ENCODE measurements at regions not wholly inside any gene's neighbourhood (a gene's known extent, or its start where the extent isn't known, plus 50 kb on each side); places are given as distances from the start of the nearest gene placed in this dataset.
"Not testable (repeated sequence)": the region's sequence is repeated elsewhere in the genome, so short reads cannot be mapped to it uniquely, and the experiment has no call there.

DNA sequence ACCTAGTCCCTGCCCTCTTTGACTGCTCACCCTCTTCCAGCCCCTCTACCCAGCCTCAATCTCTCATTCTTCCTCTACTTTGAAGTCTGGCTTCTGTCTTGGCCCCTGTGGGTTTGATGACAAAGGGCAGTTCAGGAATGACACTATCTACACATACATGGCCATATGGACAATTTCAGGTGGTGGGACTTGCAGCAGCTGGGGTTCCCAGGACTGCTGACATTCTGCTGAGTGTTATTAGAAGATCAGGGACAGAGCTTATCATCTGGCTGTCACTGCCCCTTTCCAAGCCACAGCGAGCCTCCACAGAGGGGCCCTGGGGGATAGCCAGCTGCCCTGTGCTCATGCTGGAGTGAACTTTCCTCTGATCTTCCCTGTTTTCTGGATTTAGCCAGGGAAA lies 97.4 kb upstream of the IPO9 start:
- Histone ChIP-seq H3K4me2 (ENCODE audit: low read length, poor library complexity, severe bottlenecking) (no peak overlapping the region), H3K18ac (ENCODE audit: low read depth in 1 of 2, low read length in 2 of 2) (peak overlapping the region; percentile 47 to 90)
- DNase-seq, result peak; percentile 75

DNA sequence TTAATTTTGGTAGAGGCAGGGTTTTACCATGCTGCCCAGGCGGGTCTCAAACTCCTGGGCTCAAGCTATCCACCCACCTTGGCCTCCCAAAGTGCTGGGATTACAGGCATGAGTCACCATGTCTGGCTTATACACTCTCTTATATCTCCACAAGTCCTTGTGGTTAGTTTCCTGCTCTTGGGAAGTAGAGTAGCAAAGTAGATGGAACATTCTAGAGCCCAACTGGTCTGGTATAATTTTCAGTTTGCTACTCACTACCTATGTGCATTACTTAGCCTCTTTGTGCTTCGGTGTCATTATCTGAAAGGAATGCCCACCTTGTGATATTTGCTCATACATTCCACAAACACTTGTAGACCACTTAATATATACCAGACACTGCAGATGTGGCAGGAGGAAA lies 96.6 kb upstream of the IPO9 start:
- no peak overlapping the region for H2AFZ ChIP-seq (ENCODE audit: low read depth, low read length)
- no peak overlapping the region for H3K27ac ChIP-seq (ENCODE audit: low read length, poor library complexity, severe bottlenecking)
- H3K4me1 ChIP-seq (ENCODE audit: control insufficient read depth, insufficient read depth, low read depth, low read length), result peaks cover 23% of the 10 kb centered on the region
- no peak overlapping the region for H3K4ac ChIP-seq (ENCODE audit: low read depth in 1 of 2, low read length in 2 of 2)
- H3K18ac ChIP-seq (ENCODE audit: low read depth in 1 of 2, low read length in 2 of 2), result no peak overlapping the region
- 100% methylated on average over 1 of the region's 2 CpGs for WGBS
- H3K23ac ChIP-seq (ENCODE audit: low read length in 2 of 2), result no peak overlapping the region
- H4K91ac ChIP-seq (ENCODE audit: low read length), result no peak overlapping the region
- H2BK5ac ChIP-seq (ENCODE audit: low read depth, low read length, poor library complexity, severe bottlenecking), result no peak overlapping the region
- no peak overlapping the region for H3K4me2 ChIP-seq (ENCODE audit: low read length, poor library complexity, severe bottlenecking)
- H3K4me3 ChIP-seq (ENCODE audit: insufficient read depth in 1 of 2, low read depth in 1 of 2, low read length in 2 of 2), result no peak overlapping the region
- no peak overlapping the region for H2BK120ac ChIP-seq (ENCODE audit: low read depth, low read length)
- peaks cover 2 to 46% of the 10 kb centered on the region in 2 experiments for H3K36me3 ChIP-seq (ENCODE audit: control insufficient read depth in 1 of 2, insufficient read depth in 2 of 2, low read depth in 1 of 2, low read length in 2 of 2)
- DNase-seq, result peak; percentile 78
- H3K79me1 ChIP-seq (replicated peaks; ENCODE audit: low read length, poor library complexity, severe bottlenecking), result peaks cover 41% of the 10 kb centered on the region
- H2BK15ac ChIP-seq (ENCODE audit: low read depth, poor library complexity, severe bottlenecking), result no peak overlapping the region
- no peaks in the 10 kb centered on the region for H3K27me3 ChIP-seq (ENCODE audit: control insufficient read depth in 1 of 2, insufficient read depth in 1 of 2, low read length in 2 of 2)
- H3K9me3 ChIP-seq (ENCODE audit: control insufficient read depth, low read length), result no peaks in the 10 kb centered on the region
- H4K8ac ChIP-seq (ENCODE audit: low read length), result no peak overlapping the region
- H2AK5ac ChIP-seq (ENCODE audit: low read length, severe bottlenecking), result no peak overlapping the region
- H2BK12ac ChIP-seq (ENCODE audit: low read length in 2 of 2), result no peak overlapping the region
- H3K9ac ChIP-seq (ENCODE audit: low read length), result no peak overlapping the region
- no peak overlapping the region for H3K14ac ChIP-seq (ENCODE audit: low read length in 2 of 2)

More for the DNA sequence above, 97.4 kb upstream of the IPO9 start:
- Histone ChIP-seq H3K4me1 (ENCODE audit: control insufficient read depth, insufficient read depth, low read depth, low read length) (peaks cover 19% of the 10 kb centered on the region), H3K14ac (ENCODE audit: low read length in 2 of 2) (no peak overlapping the region), H4K8ac (ENCODE audit: low read length) (peak overlapping the region; percentile 39), H3K27me3 (ENCODE audit: control insufficient read depth in 1 of 2, insufficient read depth in 1 of 2, low read length in 2 of 2) (no peaks in the 10 kb centered on the region), H3K23ac (ENCODE audit: low read length in 2 of 2) (peak overlapping the region in 1 of 2 experiments; percentile 6), H3K9ac (ENCODE audit: low read length) (no peak overlapping the region), H4K91ac (ENCODE audit: low read length) (no peak overlapping the region), H2AFZ (ENCODE audit: low read depth, low read length) (no peak overlapping the region), H3K4ac (ENCODE audit: low read depth in 1 of 2, low read length in 2 of 2) (peak overlapping the region; percentile 48 to 56), H2BK15ac (ENCODE audit: low read depth, poor library complexity, severe bottlenecking) (no peak overlapping the region), H3K36me3 (ENCODE audit: control insufficient read depth in 1 of 2, insufficient read depth in 2 of 2, low read depth in 1 of 2, low read length in 2 of 2) (peaks cover 3 to 45% of the 10 kb centered on the region in 2 experiments), H2BK120ac (ENCODE audit: low read depth, low read length) (peak overlapping the region; percentile 45), H3K4me3 (ENCODE audit: insufficient read depth in 1 of 2, low read depth in 1 of 2, low read length in 2 of 2) (no peak overlapping the region), H2AK5ac (ENCODE audit: low read length, severe bottlenecking) (no peak overlapping the region), H3K27ac (ENCODE audit: low read length, poor library complexity, severe bottlenecking) (no peak overlapping the region), H3K79me1 (replicated peaks; ENCODE audit: low read length, poor library complexity, severe bottlenecking) (peaks cover 36% of the 10 kb centered on the region), H2BK5ac (ENCODE audit: low read depth, low read length, poor library complexity, severe bottlenecking) (no peak overlapping the region), H2BK12ac (ENCODE audit: low read length in 2 of 2) (peak overlapping the region; percentile 0 to 11), H3K9me3 (ENCODE audit: control insufficient read depth, low read length) (no peaks in the 10 kb centered on the region)
- 42% methylated on average over 1 of the region's 1 CpG for WGBS

DNA sequence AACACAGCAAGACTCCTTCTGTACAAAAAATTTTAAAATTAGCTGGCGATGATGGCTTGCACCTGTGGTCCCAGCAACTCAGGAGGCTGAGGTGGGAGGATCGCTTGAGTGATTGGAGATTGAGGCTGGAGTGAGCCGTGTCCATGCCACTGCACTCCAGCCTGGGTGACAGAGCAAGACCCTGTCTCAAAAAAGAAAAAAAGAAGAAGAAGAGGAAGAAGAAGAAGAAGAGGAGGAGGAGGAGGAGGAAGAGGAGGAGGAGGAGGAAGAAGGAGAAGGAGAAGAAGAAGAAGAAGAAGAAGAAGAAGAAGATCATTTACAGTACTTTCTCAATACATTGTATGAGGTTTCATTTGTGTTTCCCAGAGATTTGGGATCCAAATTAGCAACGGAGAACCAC lies 94.7 kb upstream of the IPO9 start:
- Histone ChIP-seq H3K79me1 (replicated peaks; ENCODE audit: low read length, poor library complexity, severe bottlenecking) (peaks cover 39% of the 10 kb centered on the region), H3K18ac (ENCODE audit: low read depth in 1 of 2, low read length in 2 of 2) (peak overlapping the region in 1 of 2 experiments; percentile 55), H3K4me1 (ENCODE audit: control insufficient read depth, insufficient read depth, low read depth, low read length) (peaks cover 34% of the 10 kb centered on the region), H2BK12ac (ENCODE audit: low read length in 2 of 2) (peak overlapping the region in 1 of 2 experiments; percentile 38), H3K36me3 (ENCODE audit: control insufficient read depth in 1 of 2, insufficient read depth in 2 of 2, low read depth in 1 of 2, low read length in 2 of 2) (peaks cover 0 to 36% of the 10 kb centered on the region in 2 experiments)
- not testable (repeated sequence) for H3K14ac ChIP-seq (ENCODE audit: low read length in 2 of 2); H2BK5ac ChIP-seq (ENCODE audit: low read depth, low read length, poor library complexity, severe bottlenecking); H3K4ac ChIP-seq (ENCODE audit: low read depth in 1 of 2, low read length in 2 of 2); H2AFZ ChIP-seq (ENCODE audit: low read depth, low read length); H3K4me3 ChIP-seq (ENCODE audit: insufficient read depth in 1 of 2, low read depth in 1 of 2, low read length in 2 of 2); H3K9me3 ChIP-seq (ENCODE audit: control insufficient read depth, low read length); H2BK120ac ChIP-seq (ENCODE audit: low read depth, low read length); DNase-seq; H3K27ac ChIP-seq (ENCODE audit: low read length, poor library complexity, severe bottlenecking); H2AK5ac ChIP-seq (ENCODE audit: low read length, severe bottlenecking); H4K8ac ChIP-seq (ENCODE audit: low read length); H3K23ac ChIP-seq (ENCODE audit: low read length in 2 of 2); H3K9ac ChIP-seq (ENCODE audit: low read length); H4K91ac ChIP-seq (ENCODE audit: low read length); H3K4me2 ChIP-seq (ENCODE audit: low read length, poor library complexity, severe bottlenecking); H2BK15ac ChIP-seq (ENCODE audit: low read depth, poor library complexity, severe bottlenecking); H3K27me3 ChIP-seq (ENCODE audit: control insufficient read depth in 1 of 2, insufficient read depth in 1 of 2, low read length in 2 of 2)
- WGBS, result 63% methylated on average over 4 of the region's 4 CpGs

- H3K4me2 ChIP-seq (ENCODE audit: low read length, poor library complexity, severe bottlenecking), result no peak overlapping the region
Observed at GRCh38 chr1:201734786-201735185, 94.2 kb upstream of the IPO9 start.

More at GRCh38 chr1:201734786-201735185, 94.2 kb upstream of the IPO9 start:
- no peak overlapping the region for H3K23ac ChIP-seq (ENCODE audit: low read length in 2 of 2)
- no peak overlapping the region for H2BK5ac ChIP-seq (ENCODE audit: low read depth, low read length, poor library complexity, severe bottlenecking)
- H3K36me3 ChIP-seq (ENCODE audit: control insufficient read depth in 1 of 2, insufficient read depth in 2 of 2, low read depth in 1 of 2, low read length in 2 of 2), result peaks cover 0 to 36% of the 10 kb centered on the region in 2 experiments
- peak overlapping the region; percentile 38 to 75 for H2BK12ac ChIP-seq (ENCODE audit: low read length in 2 of 2)
- H2AFZ ChIP-seq (ENCODE audit: low read depth, low read length), result no peak overlapping the region
- no CpG with 5 or more reads among the region's 2 CpGs for WGBS
- H3K18ac ChIP-seq (ENCODE audit: low read depth in 1 of 2, low read length in 2 of 2), result peak overlapping the region in 1 of 2 experiments; percentile 55
- H3K79me1 ChIP-seq (replicated peaks; ENCODE audit: low read length, poor library complexity, severe bottlenecking), result peaks cover 42% of the 10 kb centered on the region
- H3K14ac ChIP-seq (ENCODE audit: low read length in 2 of 2), result peak overlapping the region in 1 of 2 experiments; percentile 28
- peak overlapping the region; percentile 29 for H2BK120ac ChIP-seq (ENCODE audit: low read depth, low read length)
- H3K4me1 ChIP-seq (ENCODE audit: control insufficient read depth, insufficient read depth, low read depth, low read length), result peaks cover 36% of the 10 kb centered on the region
- no peak overlapping the region for H3K4me3 ChIP-seq (ENCODE audit: insufficient read depth in 1 of 2, low read depth in 1 of 2, low read length in 2 of 2)
- no peak overlapping the region for H4K91ac ChIP-seq (ENCODE audit: low read length)
- H3K27ac ChIP-seq (ENCODE audit: low read length, poor library complexity, severe bottlenecking), result no peak overlapping the region
- no peak overlapping the region for H3K9ac ChIP-seq (ENCODE audit: low read length)
- peak overlapping the region; percentile 3 for H2BK15ac ChIP-seq (ENCODE audit: low read depth, poor library complexity, severe bottlenecking)
- no peak overlapping the region for H3K4ac ChIP-seq (ENCODE audit: low read depth in 1 of 2, low read length in 2 of 2)
- H2AK5ac ChIP-seq (ENCODE audit: low read length, severe bottlenecking), result no peak overlapping the region
- H3K27me3 ChIP-seq (ENCODE audit: control insufficient read depth in 1 of 2, insufficient read depth in 1 of 2, low read length in 2 of 2), result no peaks in the 10 kb centered on the region
- H4K8ac ChIP-seq (ENCODE audit: low read length), result no peak overlapping the region
- H3K9me3 ChIP-seq (ENCODE audit: control insufficient read depth, low read length), result no peaks in the 10 kb centered on the region
- no peak for DNase-seq

Measured in mesenchymal stem cell (in vitro differentiated cells and primary cell).